ENCODE measurements at regions not wholly inside any gene's neighbourhood (a gene's known extent, or its start where the extent isn't known, plus 50 kb on each side); places are given as distances from the start of the nearest gene placed in this dataset.
A peak's percentile ranks its signal among the peaks of the same experiment; 100 is the strongest.

DNA sequence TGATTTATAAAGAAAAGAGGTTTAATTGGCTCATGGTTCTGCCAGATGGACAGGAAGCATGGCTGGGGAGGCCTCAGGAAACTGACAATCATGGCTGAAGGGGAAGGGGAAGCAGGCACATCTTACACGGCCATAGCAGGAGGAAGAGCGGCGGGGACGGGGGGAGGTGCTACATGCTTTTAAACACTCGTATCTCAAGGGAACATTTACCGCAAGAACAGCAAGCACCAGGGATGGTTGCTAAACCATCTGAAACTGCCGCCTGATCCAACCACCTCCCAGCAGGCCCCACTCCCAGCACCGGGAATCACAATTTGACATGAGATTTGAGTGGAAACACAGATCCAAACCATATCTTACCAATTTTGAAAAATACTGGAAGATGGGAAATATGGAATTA, 362.8 kb downstream of the FBXO15 start:
- DNase-seq: no peak

DNA sequence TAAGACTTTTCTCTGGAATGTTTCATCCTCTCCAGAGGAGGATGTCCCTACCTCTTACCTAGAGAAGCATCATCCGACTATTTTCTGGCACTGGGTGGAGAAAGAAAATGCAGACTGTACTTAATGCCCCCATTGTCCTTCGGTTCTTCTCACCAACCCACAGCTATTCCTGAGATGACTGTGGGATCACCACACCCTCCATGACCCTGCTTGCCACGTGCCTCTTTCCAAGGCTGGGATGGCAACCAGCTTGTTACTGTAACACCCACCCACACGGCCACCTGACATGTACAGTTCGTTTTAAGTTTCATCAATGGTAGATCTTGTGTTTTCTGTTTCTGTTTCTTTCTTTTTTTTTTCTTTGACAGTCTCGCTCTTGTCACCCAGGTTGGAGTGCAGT, 365.2 kb downstream of the FBXO15 start:
- DNase-seq: no peak

DNA sequence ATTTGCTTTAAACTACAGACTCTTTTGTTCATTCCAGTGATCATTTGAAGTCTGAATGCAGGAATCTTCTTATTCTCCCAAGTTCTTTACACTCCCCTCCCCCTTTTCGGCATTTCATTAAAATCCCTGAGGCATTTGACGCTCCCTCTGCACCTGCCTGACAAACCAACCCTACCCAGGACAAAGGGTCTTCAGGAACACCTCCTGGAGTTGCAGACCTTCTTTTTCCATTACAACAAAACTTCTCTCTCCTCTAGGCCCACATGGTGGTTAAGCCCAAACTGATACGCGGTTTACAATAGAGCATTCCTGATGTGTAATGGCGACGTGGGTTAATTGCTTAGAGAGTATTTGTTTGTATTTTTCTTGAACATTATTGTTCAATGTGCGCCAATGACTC, 367.4 kb downstream of the FBXO15 start:
- DNase-seq: no peak

DNA sequence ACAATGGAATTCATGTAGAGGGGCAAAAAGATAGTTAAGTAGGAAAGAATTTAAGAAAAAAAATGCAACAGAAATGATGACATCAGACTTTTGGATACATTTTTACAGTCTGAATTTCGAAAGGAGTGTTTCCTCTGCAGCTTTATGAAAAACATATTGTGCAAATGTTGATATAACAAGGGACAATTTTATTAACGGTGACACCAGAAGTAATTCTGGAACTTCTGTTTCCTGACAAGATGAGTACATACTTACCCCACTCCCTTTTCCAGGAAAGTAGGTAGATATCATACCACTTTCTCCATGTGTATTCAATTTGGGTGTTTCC, 369.6 kb downstream of the FBXO15 start:
- DNase-seq: no peak

- DNase-seq: no peak
Measured at GRCh38 chr18:73777356-73778031, 370.1 kb downstream of the FBXO15 start.

GRCh38 chr18:73774811-73775509, 372.7 kb downstream of the FBXO15 start:
- DNase-seq: no peak

- DNase-seq: no peak
Measured at GRCh38 chr18:73768043-73768442, 379.6 kb downstream of the FBXO15 start.

DNA sequence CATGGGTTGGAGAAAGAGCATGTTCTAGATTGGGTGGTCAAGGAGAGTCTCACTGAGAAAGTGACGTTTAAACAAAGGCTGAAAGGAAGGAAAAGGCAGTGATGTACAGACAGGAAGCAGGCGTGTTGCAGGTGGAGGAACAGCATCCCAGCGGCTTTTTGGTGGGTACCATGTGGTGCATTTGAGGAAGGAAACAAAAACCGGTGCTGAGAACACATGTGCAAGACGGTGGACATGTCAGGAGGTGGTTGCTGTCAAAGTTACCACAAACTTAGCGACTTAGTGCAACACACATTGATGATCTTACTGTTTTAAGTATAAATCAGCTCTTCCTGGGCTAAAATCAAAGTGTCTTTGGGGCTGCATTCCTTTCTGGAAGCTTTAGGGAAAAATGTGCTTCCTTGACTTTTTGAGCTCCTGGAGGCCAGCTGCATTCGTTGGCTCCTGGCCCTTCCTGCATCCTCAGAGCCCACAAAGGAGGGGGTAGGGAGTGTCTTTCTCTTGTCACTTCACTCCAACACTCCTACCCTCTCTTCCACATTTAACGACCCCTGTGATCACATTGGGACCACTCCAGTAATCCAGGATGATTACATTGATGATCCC, 380.6 kb downstream of the FBXO15 start:
- no peak for DNase-seq

GRCh38 chr18:73758446-73758845, 389.2 kb downstream of the FBXO15 start:
- DNase-seq: no peak

GRCh38 chr18:73756256-73757091, 391.2 kb downstream of the FBXO15 start:
- DNase-seq: no peak

- DNase-seq: no peak
Measured at GRCh38 chr18:73752965-73753364, 394.7 kb downstream of the FBXO15 start.

DNA sequence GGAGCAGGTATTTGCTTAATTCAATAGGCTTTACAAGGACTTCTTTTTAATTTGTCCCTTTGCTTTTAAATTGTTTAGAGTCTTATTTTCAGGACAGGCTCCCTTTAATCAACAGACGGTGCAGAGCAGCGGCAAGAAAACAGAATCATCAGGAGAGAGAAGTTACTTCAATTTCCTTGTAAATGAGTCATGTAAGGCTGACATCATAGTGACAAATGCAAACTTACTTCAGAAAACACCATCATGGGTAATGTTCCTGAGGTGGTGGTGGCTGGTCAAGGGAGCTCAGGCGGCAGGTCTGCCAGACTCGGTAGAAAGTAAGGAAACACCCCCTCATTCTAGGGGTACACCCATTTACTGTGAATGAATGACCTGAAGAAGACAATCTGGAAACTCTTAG, 395.1 kb downstream of the FBXO15 start:
- DNase-seq: peak in 1 of 2 donors; percentile 1

DNA sequence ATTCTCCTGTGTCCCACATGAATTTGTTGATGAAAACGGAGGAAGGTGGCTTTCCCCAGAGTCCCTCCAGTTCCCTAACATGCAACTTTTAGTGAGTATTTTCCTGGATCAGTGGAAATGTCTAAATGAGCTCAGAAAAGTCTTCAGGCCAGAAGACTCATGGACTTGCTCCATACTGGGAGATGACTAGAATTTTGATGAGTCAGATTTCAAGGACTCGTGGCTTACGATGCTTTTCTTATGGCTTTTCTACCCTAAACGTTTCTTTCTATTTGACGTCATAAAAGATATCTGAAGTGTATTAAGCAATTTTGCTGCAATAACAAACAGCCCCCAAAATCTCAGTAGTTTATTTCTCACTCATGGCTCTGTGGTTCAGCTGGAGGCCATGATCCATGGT, 397.6 kb downstream of the FBXO15 start:
- no peak for DNase-seq

GRCh38 chr18:73749304-73749703, 398.3 kb downstream of the FBXO15 start:
- DNase-seq: no peak

- DNase-seq: no peak
Measured at GRCh38 chr18:73748731-73749130, 398.9 kb downstream of the FBXO15 start.

GRCh38 chr18:73746101-73746500, 401.5 kb downstream of the FBXO15 start:
- DNase-seq: no peak

DNA sequence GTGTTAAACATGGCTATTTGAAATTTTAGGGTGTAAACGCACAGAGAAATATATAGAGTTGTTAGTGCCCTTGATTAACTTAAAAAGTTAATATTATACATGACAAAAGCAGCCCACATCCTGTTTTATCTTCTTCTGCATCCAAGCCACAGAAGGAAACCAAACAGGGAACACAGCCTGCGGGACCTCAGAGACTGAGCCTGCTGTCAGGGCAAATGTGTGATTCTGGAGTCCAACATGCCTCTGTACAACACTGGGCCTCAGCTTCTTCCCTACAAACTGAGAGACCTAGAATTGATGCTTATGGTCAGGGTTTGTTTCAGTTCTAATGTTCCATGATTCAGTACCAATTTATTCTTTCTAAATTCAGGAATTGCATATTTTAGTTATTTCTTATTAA, 404.7 kb downstream of the FBXO15 start:
- no peak for DNase-seq

- no peak for DNase-seq
Measured at GRCh38 chr18:73741946-73742345, 405.7 kb downstream of the FBXO15 start.

GRCh38 chr18:73739098-73739497, 408.5 kb downstream of the FBXO15 start:
- no peak for DNase-seq

- DNase-seq: no peak
Measured at GRCh38 chr18:73737990-73738389, 409.6 kb downstream of the FBXO15 start.

DNA sequence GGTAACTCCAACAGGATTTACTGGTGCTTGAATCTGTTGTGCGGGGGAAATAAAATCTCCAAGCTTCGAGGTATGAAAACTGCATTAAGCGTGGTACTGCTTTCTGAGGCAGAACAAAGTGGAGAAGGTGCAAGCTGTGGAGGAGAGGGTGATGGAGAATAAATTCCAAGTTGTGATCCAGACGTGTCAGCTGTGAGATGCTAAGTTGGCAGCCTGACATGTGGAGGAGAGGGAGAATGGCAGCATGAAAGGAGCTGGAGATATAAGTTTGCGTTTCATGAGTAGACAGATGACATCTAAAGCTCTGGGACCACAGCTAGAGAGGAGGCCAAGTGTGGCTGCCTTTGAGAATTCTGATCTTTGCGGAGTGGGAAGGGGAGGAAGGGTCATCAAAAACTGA, 411.8 kb downstream of the FBXO15 start:
- no peak for DNase-seq

DNA sequence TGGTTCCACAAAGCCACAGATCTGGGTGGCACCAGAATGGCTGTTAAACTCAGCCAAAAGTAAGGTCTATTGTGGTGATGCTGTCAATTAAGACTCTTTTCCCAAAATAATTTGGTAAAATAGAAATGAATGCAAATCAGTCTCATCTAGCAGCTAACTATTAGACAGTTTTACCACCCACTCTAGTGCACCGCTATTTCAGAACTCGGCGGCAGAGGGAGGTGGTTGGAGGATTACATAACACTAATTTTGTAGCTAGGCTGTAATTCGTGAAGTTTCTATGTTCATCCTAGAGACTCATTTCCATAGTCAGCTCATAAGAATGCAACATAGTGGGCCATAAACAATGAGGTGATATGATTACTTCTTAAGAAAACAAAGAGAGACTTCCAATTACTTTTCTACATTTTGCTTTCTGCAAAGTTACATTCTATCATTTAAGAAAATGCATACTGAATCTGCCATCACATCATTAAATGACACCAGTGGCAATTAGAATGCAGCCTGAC, 413.8 kb downstream of the FBXO15 start:
- DNase-seq: no peak

GRCh38 chr18:73733376-73733775, 414.3 kb downstream of the FBXO15 start:
- DNase-seq: no peak

All from inflammatory macrophage (primary cell).